Neural cell (in vitro differentiated cells): ENCODE measurements at regions not wholly inside any gene's neighbourhood (a gene's known extent, or its start where the extent isn't known, plus 50 kb on each side); places are given as distances from the start of the nearest gene placed in this dataset.

Experiments used
- EP300 ChIP-seq: fragments of 450-650 bp; conservative IDR thresholded peaks from 2 replicates; pipeline ENCODE4 v1.6.1; 2014; ENCODE audit warnings: antibody characterized with exemption, mild to moderate bottlenecking, moderate library complexity; ENCODE audit not compliant: poor library complexity, severe bottlenecking
- EZH2 ChIP-seq: fragments of 200-600, 300-800 bp; shearing (Covaris generic), sonication (generic); IDR thresholded peaks from 2 replicates; pipeline ENCODE4 v1.6.1; 2014; ENCODE audit warnings: antibody characterized with exemption, low read length, borderline replicate concordance, mild to moderate bottlenecking; ENCODE audit not compliant: insufficient read depth, poor library complexity, severe bottlenecking
- POLR2AphosphoS5 ChIP-seq: IDR thresholded peaks from 2 replicates; pipeline ENCODE4 v1.6.1; 2012
- RAD21 ChIP-seq: fragments of 450-650 bp; conservative IDR thresholded peaks from 2 replicates; pipeline ENCODE4 v1.6.1; 2014; ENCODE audit warnings: antibody characterized with exemption, mild to moderate bottlenecking, moderate library complexity
- SMC3 ChIP-seq: fragments of 450-650 bp; conservative IDR thresholded peaks from 2 replicates; pipeline ENCODE4 v1.6.1; 2014; ENCODE audit warnings: antibody characterized with exemption, mild to moderate bottlenecking, moderate library complexity; ENCODE audit not compliant: poor library complexity
- TAF1 ChIP-seq: IDR thresholded peaks from 2 replicates; pipeline ENCODE4 v1.6.1; 2012; ENCODE audit warnings: low read depth
- TF ChIP-seq, protein P1 (sequence below): fragments of 450-650 bp; IDR thresholded peaks from 2 replicates; pipeline ENCODE4 v1.5.1; 2014; ENCODE audit warnings: antibody characterized with exemption, mild to moderate bottlenecking, moderate library complexity; ENCODE audit not compliant: poor library complexity, severe bottlenecking
- TF ChIP-seq, protein P2 (sequence below): IDR thresholded peaks from 2 replicates; pipeline ENCODE4 v1.6.1; 2012; ENCODE audit warnings: borderline replicate concordance

DNA sequence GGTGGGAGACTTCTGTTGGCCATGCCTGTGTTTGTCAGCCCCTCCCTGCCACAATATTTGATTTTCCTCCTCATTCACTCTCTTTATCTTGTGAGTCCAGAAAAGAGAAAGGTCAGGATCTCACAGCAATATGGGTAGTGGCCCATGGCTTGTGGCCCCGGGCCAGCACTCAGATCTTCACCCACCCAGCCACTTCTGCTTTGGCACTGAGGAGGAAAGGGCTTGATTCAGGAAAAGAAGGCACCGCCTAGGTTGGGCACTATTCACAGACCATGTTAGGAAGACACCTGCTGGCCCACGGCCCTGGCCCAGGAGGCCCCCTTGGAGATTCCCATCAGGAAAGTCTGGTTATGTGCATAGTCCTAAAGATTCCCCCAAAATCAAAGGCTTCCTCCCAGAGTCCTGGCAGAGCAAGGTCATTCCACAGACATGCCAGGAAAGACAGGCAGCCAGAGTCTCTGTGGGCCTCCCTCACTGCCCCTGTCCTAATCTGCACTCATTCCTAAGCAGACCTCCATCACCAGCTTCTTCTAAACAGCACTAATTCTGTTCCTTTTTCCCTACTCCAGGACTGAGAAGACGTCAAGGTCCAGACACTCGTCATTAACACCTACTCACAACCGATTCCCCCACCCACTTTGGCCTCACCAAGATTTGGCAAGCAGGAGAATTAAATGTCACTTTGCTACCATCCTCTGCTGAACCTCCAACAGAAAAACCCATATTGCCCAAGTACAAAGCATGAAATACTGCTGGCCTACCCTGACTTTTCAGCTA is 179.3 kb downstream of the DEPDC1B start:
- TF ChIP-seq, protein P1, sequence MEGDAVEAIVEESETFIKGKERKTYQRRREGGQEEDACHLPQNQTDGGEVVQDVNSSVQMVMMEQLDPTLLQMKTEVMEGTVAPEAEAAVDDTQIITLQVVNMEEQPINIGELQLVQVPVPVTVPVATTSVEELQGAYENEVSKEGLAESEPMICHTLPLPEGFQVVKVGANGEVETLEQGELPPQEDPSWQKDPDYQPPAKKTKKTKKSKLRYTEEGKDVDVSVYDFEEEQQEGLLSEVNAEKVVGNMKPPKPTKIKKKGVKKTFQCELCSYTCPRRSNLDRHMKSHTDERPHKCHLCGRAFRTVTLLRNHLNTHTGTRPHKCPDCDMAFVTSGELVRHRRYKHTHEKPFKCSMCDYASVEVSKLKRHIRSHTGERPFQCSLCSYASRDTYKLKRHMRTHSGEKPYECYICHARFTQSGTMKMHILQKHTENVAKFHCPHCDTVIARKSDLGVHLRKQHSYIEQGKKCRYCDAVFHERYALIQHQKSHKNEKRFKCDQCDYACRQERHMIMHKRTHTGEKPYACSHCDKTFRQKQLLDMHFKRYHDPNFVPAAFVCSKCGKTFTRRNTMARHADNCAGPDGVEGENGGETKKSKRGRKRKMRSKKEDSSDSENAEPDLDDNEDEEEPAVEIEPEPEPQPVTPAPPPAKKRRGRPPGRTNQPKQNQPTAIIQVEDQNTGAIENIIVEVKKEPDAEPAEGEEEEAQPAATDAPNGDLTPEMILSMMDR, result no peak
- TF ChIP-seq RAD21, result no peak
- TF ChIP-seq EP300, result no peak
- TF ChIP-seq, protein P2, sequence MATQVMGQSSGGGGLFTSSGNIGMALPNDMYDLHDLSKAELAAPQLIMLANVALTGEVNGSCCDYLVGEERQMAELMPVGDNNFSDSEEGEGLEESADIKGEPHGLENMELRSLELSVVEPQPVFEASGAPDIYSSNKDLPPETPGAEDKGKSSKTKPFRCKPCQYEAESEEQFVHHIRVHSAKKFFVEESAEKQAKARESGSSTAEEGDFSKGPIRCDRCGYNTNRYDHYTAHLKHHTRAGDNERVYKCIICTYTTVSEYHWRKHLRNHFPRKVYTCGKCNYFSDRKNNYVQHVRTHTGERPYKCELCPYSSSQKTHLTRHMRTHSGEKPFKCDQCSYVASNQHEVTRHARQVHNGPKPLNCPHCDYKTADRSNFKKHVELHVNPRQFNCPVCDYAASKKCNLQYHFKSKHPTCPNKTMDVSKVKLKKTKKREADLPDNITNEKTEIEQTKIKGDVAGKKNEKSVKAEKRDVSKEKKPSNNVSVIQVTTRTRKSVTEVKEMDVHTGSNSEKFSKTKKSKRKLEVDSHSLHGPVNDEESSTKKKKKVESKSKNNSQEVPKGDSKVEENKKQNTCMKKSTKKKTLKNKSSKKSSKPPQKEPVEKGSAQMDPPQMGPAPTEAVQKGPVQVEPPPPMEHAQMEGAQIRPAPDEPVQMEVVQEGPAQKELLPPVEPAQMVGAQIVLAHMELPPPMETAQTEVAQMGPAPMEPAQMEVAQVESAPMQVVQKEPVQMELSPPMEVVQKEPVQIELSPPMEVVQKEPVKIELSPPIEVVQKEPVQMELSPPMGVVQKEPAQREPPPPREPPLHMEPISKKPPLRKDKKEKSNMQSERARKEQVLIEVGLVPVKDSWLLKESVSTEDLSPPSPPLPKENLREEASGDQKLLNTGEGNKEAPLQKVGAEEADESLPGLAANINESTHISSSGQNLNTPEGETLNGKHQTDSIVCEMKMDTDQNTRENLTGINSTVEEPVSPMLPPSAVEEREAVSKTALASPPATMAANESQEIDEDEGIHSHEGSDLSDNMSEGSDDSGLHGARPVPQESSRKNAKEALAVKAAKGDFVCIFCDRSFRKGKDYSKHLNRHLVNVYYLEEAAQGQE, result no peak
- no peak for TF ChIP-seq POLR2AphosphoS5
- no peak for TF ChIP-seq EZH2
- no peak for TF ChIP-seq SMC3
- no peak for TF ChIP-seq TAF1
